ENCODE measurements at regions not wholly inside any gene's neighbourhood (a gene's known extent, or its start where the extent isn't known, plus 50 kb on each side); places are given as distances from the start of the nearest gene placed in this dataset.

DNA sequence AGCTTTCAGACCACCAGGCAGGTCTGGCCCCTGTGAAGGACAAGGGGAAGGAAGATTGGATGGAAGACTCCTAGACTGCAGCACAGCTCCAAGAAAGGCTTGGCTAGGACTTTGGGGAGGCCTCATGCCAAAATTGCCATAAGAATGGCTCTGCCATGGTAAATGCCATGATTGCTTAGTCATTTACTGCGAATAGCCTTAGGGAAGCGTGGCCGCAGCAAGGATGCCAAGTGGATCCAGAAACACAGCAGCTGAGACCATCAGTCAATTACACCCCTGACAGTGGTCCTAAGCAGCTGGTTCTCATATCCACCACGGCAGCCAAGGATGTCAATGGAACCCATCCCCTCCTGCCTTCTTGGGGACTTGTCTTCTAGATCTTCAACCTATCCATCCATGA, 88.2 kb upstream of the AUTS2 start:
- TF ChIP-seq, protein P1, sequence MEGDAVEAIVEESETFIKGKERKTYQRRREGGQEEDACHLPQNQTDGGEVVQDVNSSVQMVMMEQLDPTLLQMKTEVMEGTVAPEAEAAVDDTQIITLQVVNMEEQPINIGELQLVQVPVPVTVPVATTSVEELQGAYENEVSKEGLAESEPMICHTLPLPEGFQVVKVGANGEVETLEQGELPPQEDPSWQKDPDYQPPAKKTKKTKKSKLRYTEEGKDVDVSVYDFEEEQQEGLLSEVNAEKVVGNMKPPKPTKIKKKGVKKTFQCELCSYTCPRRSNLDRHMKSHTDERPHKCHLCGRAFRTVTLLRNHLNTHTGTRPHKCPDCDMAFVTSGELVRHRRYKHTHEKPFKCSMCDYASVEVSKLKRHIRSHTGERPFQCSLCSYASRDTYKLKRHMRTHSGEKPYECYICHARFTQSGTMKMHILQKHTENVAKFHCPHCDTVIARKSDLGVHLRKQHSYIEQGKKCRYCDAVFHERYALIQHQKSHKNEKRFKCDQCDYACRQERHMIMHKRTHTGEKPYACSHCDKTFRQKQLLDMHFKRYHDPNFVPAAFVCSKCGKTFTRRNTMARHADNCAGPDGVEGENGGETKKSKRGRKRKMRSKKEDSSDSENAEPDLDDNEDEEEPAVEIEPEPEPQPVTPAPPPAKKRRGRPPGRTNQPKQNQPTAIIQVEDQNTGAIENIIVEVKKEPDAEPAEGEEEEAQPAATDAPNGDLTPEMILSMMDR (IDR thresholded peaks at IDR 0.05; ENCODE audit: low read depth, low read length), result no peak
- no peak for DNase-seq (ENCODE audit: extremely low read depth, low read depth)

DNA sequence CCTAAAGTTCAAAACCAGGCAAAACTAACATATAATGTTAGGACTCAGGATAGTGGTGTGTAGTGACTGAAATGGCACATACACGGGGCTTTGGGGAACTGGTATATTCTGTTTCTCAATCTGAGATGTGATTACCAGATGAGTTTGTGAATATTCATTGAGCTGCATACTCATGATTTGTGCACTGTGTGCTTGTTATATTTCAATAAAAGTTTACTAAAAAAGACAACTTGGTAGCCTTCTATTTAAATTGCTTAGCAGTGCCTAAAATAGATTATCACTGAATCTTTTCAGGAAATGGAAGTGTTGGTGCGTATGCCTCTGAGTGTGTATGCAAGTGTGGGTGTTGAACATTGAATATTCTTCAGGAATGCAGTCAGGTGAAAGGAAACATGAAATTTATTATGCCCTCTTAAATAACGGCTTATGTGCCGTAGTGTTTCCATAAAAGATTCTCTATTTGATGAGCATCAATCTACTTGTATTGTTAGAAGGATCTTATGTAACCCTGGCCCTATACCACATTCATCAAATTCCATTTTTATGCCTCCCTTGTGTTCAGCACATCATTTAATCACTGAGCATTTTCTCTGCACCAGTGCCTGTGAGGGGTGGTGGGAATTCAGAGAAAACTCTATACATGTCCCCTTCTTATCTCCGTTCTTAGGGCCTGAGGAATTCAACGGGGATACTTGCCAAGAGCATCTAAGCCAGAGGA, 82.6 kb upstream of the AUTS2 start:
- no peak for DNase-seq (ENCODE audit: extremely low read depth, low read depth)
- TF ChIP-seq, protein P1 (IDR thresholded peaks at IDR 0.05; ENCODE audit: low read depth, low read length), result no peak

DNA sequence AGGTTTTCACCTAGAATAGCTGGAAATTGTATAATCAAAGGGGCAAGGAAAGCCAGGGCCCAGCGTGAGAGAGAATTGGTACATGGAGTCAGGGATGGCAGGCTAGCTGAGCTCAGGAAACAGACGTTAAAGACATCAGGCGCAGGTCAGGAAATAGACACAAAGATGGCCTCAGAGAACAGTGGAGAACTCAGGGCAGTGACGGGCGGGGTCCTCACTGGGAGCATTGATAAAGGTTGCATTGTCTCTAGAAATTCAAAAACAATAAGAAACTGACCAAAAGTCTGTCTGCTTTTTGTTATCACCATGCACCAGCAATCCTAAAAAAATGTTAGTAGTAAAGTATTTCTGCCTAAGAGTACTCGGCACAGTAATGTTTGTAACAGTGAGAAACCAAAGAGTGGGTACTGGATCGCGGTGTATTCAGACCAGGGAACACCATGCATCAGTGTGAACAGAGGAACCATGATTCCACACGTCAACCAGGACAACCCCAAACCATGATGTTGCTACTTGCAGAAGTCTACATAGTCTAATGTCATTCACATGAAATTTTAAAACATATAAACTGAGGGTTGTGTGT, 81.9 kb upstream of the AUTS2 start:
- no peak for DNase-seq (ENCODE audit: extremely low read depth, low read depth)
- TF ChIP-seq, protein P1 (IDR thresholded peaks at IDR 0.05; ENCODE audit: low read depth, low read length), result no peak

DNA sequence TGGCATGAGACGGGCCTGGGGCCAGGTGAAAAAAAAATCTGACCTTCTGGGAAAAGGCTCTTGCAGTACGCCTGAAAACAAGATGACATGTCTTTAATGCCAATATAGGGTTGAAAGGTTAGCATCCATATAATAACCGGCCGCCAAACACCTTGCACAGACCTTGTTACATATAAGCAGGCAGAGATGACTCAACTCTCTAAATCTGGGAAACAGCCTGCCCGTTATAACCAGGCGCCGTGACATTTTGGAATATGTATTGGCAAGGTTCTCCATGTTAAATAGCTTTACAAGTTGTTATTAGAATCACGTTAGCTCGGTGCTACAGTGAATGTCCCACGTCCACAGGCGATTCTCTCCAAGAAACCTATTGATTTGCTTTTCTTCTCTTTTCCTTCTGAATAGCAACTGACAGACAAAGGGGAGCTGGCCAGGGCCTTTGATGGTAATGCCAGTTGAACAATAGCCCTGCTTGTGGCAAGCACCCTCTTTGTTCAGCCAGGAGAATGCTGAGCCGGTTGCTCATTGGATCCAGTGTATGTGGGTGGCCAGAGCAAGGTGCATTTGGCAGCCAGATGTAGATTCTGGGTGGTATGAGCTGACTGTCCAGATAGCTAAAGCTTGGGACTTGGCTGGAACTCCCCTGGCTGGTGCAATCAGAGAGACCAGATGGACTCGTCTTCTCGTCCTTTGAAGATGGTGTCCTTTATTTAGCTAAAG, 80.1 kb upstream of the AUTS2 start:
- TF ChIP-seq, protein P1 (IDR thresholded peaks at IDR 0.05; ENCODE audit: low read depth, low read length), result no peak
- DNase-seq (ENCODE audit: extremely low read depth, low read depth), result no peak

DNA sequence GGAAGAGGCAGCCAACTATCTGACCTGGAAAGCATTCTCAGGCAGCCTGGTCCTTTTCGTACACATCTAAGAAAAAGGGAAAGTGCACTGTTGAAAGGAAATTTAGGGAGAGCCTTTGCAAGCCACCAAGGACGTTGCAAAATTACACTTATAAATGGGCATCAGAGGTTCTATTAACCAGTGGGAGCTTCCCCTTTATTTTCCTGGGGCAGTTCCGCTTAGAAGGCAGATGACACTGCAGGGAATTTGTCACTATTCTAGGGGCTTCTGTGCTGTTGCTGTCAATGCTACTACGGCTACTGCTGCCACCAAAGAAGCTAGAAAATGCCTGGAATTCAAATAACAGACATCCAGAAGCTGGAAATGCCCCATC, 79.6 kb upstream of the AUTS2 start:
- TF ChIP-seq, protein P1 (IDR thresholded peaks at IDR 0.05; ENCODE audit: low read depth, low read length), result no peak
- no peak for DNase-seq (ENCODE audit: extremely low read depth, low read depth)

DNA sequence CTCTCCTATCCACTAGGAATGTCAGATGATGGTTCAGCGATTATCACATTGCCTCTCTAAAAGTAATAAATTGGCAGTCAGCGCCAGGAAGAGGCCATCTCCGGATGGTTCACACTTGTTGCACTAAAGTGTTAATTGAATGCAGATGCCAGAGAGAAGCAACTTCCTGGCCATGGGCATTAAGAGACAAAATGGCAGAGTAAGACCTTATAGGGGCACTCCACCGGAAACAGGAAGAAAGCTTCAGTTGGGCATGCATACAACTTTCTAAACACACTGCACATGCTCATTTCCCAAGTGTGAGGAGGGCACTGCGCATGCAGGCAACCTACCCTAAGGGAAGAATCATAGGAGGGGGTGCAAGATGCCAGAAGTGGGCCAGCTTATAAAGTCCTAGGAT, 71.7 kb upstream of the AUTS2 start:
- DNase-seq (ENCODE audit: extremely low read depth, low read depth), result no peak
- TF ChIP-seq, protein P1 (IDR thresholded peaks at IDR 0.05; ENCODE audit: low read depth, low read length), result no peak

DNA sequence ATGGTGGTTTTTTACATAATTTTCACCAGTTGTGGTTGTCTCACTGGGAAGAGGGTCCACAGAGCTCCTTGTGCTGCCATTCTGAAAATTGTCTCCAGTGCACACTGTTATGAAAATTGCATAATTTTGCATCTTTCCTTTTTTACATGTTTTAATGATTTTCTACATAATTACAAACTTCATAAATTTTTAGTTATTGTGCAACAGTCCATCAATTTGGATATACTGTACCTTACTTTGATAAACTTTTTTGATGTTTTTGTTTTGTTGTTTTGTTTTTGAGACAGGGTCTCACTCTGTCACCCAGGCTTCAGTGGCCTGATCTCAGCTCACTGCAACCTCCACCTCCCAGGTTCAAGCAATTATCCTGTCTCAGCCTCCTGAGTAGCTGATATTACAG, 70.6 kb upstream of the AUTS2 start:
- no peak for DNase-seq (ENCODE audit: extremely low read depth, low read depth)
- TF ChIP-seq, protein P1 (IDR thresholded peaks at IDR 0.05; ENCODE audit: low read depth, low read length), result no peak

Measured in AG09319 (cell line).